Stimulated activated effector memory CD8-positive, alpha-beta T cell treated with anti-CD3 and anti-CD28 coated beads, Interleukin-12 subunit alpha, Interleukin-12 subunit beta, amount 100 ng/mL, for 72 hours (primary cell): ENCODE measurements at regions not wholly inside any gene's neighbourhood (a gene's known extent, or its start where the extent isn't known, plus 50 kb on each side); places are given as distances from the start of the nearest gene placed in this dataset.
"Not testable (repeated sequence)": the region's sequence is repeated elsewhere in the genome, so short reads cannot be mapped to it uniquely, and the experiment has no call there.

Experiments used
- ATAC-seq: fragments of 150-1000 bp; cut with Tn5 transposase; 2 replicates; pipeline ENCODE4 v1.10.0; 2021
- DNase-seq, 2 donors: peaks; one replicate each; pipeline ENCODE4 v3.0.0; 2021 to 2022; ENCODE audit warnings: low spot score in 2 of 2
- H3K27ac Mint-ChIP-seq: one replicate; pipeline ENCODE4 v1.8.0; 2022; ENCODE audit warnings: mild to moderate bottlenecking, mixed read lengths
- H3K36me3 Mint-ChIP-seq: one replicate; pipeline ENCODE4 v1.8.0; 2022; ENCODE audit warnings: mild to moderate bottlenecking, mixed read lengths
- H3K4me1 Mint-ChIP-seq: one replicate; pipeline ENCODE4 v1.8.0; 2022; ENCODE audit warnings: mixed read lengths
- H3K4me3 Mint-ChIP-seq: one replicate; pipeline ENCODE4 v1.8.0; 2022; ENCODE audit warnings: mild to moderate bottlenecking, mixed read lengths
- H3K9me3 Mint-ChIP-seq: one replicate; pipeline ENCODE4 v1.8.0; 2022; ENCODE audit warnings: mixed read lengths

DNA sequence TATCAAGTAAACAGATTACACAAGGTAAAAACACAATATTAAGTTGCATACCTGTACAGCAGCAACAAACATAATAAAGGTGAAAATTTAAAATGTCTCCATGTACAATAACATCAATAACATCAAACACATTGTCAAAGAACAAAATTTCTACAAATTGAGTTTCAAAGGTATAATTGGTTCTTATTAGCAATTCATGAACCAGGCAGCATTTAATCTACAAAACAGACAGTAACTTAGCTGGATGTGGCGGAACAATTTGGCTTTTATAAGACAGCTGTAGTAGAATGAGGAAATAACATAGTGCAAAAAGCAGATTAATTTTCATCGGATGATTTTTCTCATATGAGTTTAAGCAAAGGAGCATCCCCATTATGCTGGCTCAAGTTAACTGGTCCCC is 1176.8 kb downstream of the EFNA5 start:
- H3K4me3 Mint-ChIP-seq = no peak overlapping the region
- H3K36me3 Mint-ChIP-seq = no peaks in the 10 kb centered on the region
- ATAC-seq (no peak), DNase-seq (no peak)
- H3K9me3 Mint-ChIP-seq = peaks cover 2% of the 10 kb centered on the region
- no peak overlapping the region for H3K27ac Mint-ChIP-seq
- H3K4me1 Mint-ChIP-seq = no peaks in the 10 kb centered on the region

DNA sequence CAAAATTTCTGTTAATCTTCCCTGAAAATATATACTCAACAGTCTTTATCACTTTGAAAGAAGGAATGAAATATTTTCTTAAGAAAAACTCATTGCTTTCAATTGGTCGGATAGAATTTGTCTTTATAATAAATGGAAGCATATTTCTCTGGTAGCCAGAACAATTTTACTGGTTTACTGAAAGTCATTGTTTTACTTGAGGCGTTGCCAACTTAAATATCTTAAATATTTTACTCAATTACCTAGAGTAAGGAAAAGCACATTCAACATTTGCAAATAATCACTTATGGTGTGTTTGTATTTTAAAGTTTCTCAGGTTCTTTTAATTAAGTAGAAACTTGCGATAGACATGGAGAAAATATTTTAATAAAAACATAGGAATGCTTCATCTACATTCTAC is 1181.7 kb downstream of the EFNA5 start:
- Mint-ChIP-seq H3K9me3 (peaks cover 4% of the 10 kb centered on the region), H3K4me3 (no peak overlapping the region), H3K4me1 (no peaks in the 10 kb centered on the region), H3K27ac (no peak overlapping the region), H3K36me3 (no peaks in the 10 kb centered on the region)
- ATAC-seq (no peak), DNase-seq (no peak)

DNA sequence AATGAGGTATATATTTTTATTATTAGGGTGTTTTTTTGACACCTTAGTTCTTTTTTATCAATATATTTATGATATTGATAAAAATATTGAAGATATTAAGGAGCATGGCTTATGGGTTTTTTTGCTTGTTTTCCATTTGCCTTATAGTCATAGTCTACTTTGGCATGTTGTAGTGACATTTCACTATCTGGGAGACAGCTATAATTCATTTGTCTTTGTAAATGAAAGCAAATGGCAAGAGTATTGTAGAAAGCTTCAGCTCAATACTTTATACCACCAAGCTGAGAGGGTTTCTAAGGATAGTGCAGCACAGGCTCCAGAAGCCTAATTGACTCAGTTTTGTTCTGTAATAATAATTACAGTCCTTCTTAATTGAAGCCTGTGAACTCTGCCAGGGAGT is 1182.3 kb downstream of the EFNA5 start:
- peaks cover 4% of the 10 kb centered on the region for H3K9me3 Mint-ChIP-seq
- no peaks in the 10 kb centered on the region for H3K36me3 Mint-ChIP-seq
- H3K27ac Mint-ChIP-seq = no peak overlapping the region
- H3K4me1 Mint-ChIP-seq = no peaks in the 10 kb centered on the region
- ATAC-seq (no peak), DNase-seq (no peak)
- no peak overlapping the region for H3K4me3 Mint-ChIP-seq

DNA sequence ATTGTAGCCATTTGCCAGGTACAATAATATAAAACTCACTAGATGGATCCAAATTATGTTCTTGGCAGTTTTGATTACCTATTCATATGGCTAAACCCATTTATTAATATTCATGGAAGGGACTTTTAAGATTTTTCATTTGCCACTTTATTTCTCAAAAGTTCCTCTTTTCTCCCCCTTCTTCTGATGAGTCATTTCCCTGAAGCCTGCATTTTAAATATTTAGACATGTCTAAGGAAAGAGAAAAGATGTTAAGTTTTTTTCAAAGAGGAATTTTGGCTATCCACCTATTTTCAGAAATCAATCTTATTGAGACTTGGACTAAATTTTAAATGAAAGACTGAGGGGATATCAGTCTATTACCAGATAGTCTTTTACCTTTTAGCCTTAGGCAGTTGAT is 1189.4 kb downstream of the EFNA5 start:
- no peak overlapping the region for H3K27ac Mint-ChIP-seq
- ATAC-seq (no peak), DNase-seq (no peak)
- H3K4me1 Mint-ChIP-seq = no peaks in the 10 kb centered on the region
- H3K4me3 Mint-ChIP-seq = no peak overlapping the region
- H3K9me3 Mint-ChIP-seq = peaks cover 3% of the 10 kb centered on the region
- no peaks in the 10 kb centered on the region for H3K36me3 Mint-ChIP-seq

DNA sequence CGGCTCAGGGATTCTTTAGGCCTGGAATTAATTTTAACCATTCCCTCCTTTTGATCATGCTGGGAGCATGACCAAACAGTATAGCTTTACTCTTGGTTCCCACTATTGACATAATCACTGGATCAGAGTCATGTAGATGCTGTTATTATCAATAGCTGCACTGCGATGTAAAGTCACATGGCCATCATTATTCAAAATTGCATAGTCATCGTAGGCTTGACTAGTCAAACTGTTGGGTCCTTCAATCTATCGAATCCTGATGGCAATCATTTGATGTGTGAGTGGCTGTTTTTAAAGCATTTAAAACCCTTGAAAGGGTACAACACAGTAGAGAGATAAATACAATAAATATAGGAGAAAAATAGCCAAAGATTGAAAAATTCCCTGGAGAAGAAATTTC is 1194.1 kb downstream of the EFNA5 start:
- no peak overlapping the region for H3K27ac Mint-ChIP-seq
- H3K4me3 Mint-ChIP-seq = no peak overlapping the region
- H3K9me3 Mint-ChIP-seq = no peaks in the 10 kb centered on the region
- no peak for ATAC-seq
- no peaks in the 10 kb centered on the region for H3K36me3 Mint-ChIP-seq
- no peak for DNase-seq
- H3K4me1 Mint-ChIP-seq = no peaks in the 10 kb centered on the region

DNA sequence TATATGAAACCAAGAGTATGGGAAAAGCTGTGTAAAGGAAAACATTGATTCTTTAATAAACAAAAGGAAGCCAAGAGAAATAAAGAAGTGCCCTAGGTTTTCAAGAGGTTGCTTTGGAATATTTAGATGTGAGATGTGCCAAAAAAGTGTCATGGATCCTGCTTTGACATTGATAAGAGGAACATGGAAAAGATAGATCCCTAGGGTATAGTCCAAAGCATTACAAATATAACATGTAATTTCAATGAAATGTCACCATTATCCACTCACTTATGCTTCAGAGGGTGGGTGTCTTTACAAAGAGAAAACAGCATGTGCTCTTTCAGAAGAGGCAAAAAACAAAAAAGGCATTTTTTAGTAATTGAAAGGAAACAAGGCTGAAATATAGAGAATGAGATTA is 1196.7 kb downstream of the EFNA5 start:
- no peak overlapping the region for H3K27ac Mint-ChIP-seq
- no peak overlapping the region for H3K4me3 Mint-ChIP-seq

DNA sequence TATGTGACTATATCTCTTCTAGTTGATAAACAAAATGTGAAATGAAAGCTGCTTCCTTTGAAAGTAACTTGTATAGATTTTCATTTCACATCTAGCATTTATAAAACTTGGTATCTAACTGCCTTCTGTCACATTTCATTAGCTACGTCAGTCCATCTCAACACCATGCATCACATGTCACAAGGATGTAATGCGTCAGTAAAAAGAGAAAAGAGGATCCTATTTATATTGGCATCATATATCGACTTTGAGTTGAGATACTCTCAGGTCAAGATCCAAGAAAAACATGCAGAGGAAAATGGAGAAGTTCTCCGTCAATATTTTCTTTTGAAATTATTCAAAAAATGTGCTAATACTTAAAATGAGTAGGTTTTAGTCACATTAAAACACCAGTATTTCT is 1211.2 kb downstream of the EFNA5 start:
- Mint-ChIP-seq H3K4me3 (no peak overlapping the region), H3K36me3 (no peaks in the 10 kb centered on the region), H3K27ac (no peak overlapping the region), H3K9me3 (peaks cover 5% of the 10 kb centered on the region), H3K4me1 (no peaks in the 10 kb centered on the region)
- ATAC-seq (no peak), DNase-seq (no peak)

More for the DNA sequence above, 1196.7 kb downstream of the EFNA5 start:
- no peak for DNase-seq
- no peak for ATAC-seq
- no peaks in the 10 kb centered on the region for H3K4me1 Mint-ChIP-seq
- peaks cover 11% of the 10 kb centered on the region for H3K9me3 Mint-ChIP-seq
- H3K36me3 Mint-ChIP-seq = no peaks in the 10 kb centered on the region

DNA sequence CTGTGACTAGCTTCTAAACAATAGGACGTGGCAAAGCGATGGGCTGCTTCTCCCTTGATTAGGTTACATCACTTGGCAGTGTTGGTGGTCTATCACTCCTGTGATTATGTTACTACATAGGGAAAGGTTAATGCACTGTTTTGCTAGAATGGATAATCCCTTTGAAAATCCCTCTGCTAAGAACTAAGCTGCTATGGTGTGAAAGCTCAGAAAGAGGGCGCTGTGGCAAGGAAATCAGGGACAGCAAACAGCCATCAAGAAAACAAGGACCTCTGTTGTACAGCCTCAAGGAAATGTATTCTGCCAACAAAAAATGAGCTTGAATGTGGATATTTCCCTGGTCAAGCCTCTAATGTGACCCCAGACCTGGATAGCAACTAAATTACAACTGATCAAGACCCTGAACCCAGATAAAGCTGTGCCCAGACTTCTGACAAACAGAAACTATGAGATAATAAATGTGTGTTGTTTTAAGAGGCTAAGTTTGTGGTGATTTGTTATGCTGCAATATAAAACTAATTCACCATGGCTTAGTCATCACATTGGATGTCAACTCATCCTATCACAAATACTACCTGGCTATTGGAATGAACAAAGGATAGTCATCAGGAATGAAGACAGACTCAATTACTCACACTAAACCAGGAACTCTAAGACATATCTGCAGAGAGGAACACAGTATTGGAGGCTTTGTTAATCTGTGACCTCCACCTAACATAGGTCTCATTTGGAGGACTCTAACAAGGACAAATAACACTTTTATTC is 1215.9 kb downstream of the EFNA5 start:
- Mint-ChIP-seq H3K9me3 (no peaks in the 10 kb centered on the region), H3K36me3 (no peaks in the 10 kb centered on the region), H3K4me3 (no peak overlapping the region), H3K4me1 (no peaks in the 10 kb centered on the region), H3K27ac (no peak overlapping the region)
- DNase-seq (no peak), ATAC-seq (no peak)

DNA sequence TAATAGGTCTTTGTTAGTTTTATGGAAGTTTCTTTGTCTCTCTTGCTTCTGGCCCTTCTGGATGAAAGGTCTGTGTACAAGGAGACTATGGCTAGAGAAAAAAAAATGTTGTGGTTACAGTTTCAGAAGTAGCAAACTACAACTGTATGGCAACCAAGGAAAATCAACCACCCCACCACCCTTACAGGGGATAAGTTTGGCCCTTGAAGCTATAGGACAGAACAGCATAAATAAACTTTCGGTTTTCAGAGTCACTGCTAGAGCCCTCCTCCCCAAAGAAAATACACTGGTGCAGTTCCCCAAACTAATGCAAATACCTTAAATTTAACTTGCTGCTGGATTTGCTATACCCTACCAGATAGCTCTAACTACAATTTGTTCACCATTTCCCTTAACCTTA is 1216.7 kb downstream of the EFNA5 start:
- ATAC-seq (no peak), DNase-seq (no peak)
- Mint-ChIP-seq H3K4me1 (no peaks in the 10 kb centered on the region), H3K9me3 (no peaks in the 10 kb centered on the region), H3K27ac (no peak overlapping the region), H3K4me3 (no peak overlapping the region), H3K36me3 (no peaks in the 10 kb centered on the region)

DNA sequence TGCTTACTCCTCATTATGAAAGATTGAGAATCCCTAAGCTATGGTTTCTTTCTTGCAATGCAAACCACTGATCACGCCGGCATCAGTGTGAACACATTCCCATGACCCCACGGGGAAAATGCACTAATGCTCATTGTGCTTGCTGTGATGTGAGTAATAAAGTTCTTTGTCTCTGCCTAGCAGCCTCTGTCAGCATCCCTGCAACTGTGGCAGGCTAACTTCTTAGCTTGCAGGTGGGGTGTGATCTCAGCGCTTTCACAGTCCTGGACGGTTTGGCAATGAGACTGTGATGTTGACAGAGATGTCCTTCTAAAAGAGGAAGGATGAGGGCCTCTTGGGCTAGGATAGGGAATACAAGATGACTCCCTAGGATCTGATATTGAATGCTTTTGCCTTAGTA is 1218.7 kb downstream of the EFNA5 start:
- Mint-ChIP-seq H3K27ac (no peak overlapping the region), H3K9me3 (no peaks in the 10 kb centered on the region), H3K36me3 (no peaks in the 10 kb centered on the region), H3K4me1 (no peaks in the 10 kb centered on the region), H3K4me3 (no peak overlapping the region)
- ATAC-seq (no peak), DNase-seq (no peak)

DNA sequence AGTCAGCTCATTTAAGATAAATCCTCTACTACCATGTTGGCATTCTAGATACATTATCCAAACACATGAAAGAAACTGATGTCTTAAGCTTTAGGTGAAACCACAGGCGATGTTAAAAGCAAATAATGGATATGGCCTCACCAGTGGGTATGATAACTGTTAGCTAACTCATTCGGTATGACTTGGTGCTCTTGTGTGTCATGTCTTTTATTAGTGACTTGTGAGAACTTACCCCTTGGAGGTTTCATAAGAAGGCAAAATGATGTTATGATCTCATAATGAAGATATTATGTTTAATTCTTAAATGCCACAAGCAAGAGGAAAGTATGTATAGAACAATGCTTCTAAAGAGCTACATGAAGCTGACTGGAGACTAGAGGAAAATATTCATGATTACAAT is 1227.0 kb downstream of the EFNA5 start:
- no peak overlapping the region for H3K27ac Mint-ChIP-seq
- H3K4me3 Mint-ChIP-seq = no peak overlapping the region
- no peaks in the 10 kb centered on the region for H3K36me3 Mint-ChIP-seq
- ATAC-seq = no peak
- no peaks in the 10 kb centered on the region for H3K4me1 Mint-ChIP-seq
- DNase-seq = no peak
- no peaks in the 10 kb centered on the region for H3K9me3 Mint-ChIP-seq

DNA sequence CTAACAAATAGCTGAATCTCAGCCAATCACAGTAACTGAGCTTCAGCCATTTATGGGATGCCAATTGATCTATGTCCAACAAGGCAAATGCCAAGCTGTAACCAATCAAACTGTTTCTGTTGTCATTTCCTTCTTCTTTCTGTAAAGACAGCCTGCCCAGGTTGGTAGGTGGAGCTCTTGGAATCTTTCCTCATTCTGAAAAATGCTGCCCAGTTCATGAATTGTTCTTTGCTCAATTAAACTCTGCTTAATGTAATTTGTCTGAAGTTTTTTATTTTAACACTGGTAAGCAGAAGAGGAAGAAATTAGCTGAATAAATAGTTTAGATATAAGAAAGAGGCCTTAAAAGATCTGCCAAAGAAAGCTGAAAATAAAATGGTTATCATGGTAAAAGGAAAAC is 1235.6 kb downstream of the EFNA5 start:
- ATAC-seq = no peak
- no peak overlapping the region for H3K27ac Mint-ChIP-seq
- no peak overlapping the region for H3K4me3 Mint-ChIP-seq

DNA sequence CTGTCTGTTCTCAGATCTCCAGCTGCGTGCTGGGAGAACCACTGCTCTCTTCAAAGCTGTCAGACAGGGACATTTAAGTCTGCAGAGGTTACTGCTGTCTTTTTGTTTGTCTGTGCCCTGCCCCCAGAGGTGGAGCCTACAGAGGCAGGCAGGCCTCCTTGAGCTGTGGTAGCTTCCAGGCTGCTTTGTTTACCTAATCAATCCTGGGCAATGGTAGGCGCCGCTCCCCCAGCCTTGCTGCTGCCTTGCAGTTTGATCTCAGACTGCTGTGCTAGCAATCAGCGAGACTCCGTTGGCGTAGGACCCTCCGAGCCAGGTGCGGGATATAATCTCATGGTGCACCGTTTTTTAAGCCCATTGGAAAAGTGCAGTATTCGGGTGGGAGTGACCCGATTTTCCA is 1240.0 kb downstream of the EFNA5 start:
- H3K4me1 Mint-ChIP-seq, ATAC-seq, DNase-seq, H3K9me3 Mint-ChIP-seq, H3K4me3 Mint-ChIP-seq, H3K36me3 Mint-ChIP-seq, H3K27ac Mint-ChIP-seq: not testable (repeated sequence)

More for the DNA sequence above, 1235.6 kb downstream of the EFNA5 start:
- Mint-ChIP-seq H3K36me3 (no peaks in the 10 kb centered on the region), H3K4me1 (no peaks in the 10 kb centered on the region), H3K9me3 (peaks cover 4% of the 10 kb centered on the region)
- no peak for DNase-seq

DNA sequence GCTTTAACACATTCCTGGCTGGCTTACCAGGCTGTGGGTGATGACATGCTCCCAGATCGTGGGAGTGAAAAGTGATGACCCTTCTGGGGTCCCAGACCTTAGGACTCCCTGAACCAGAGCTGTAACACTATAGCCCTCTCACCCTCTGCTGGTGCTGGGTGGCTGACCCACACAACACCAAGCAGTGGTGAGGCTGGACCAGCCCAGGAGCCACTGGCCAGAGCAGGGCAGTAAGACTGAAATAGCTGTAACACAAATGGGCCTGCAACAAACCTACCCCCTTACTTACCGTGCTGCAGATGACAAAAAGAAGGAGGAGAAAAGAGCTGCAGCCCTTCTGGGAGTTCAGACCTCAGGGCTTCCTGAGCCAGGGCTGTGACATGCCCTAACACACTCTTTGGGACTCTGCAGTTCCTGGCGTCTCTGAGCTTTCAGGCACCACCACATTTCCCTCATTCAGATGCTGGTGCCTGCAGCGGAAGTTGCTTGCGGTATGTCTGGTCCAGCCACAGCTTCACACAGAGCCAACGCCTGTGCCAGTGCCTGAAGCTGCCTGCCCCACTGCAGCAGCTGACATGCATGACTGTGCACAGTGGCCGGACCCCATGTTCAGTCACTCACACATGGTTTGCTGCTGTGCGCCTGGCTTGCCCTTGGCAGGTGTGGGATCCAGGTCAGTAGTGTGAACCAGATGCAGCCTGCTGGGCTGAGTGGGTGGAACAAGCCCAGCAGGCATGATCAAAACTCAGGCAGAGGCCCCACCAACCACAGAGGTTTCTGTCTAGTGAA is 1247.4 kb downstream of the EFNA5 start:
- H3K4me1 Mint-ChIP-seq = no peaks in the 10 kb centered on the region
- no peaks in the 10 kb centered on the region for H3K36me3 Mint-ChIP-seq
- no peak overlapping the region for H3K27ac Mint-ChIP-seq
- no peak overlapping the region for H3K4me3 Mint-ChIP-seq
- DNase-seq (no peak), ATAC-seq (peak; percentile 40)
- H3K9me3 Mint-ChIP-seq = peaks cover 5% of the 10 kb centered on the region

DNA sequence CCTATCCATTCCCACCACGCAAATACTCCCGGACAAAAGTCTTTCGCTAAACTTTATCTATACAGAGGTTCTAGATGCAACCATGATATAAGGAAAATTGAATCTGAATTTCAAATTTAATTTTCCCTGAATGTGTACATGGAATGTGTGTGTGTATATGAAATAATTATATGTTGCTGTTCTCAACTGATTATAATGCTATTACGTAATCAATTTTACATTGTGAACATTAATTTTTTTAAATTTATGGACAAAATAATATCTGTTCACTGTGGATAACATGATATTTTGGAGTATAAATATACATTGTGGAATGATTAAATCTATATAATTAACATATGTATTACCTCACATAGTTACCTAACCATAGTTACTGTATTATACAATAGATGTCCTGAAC is 1250.6 kb downstream of the EFNA5 start:
- Mint-ChIP-seq H3K4me1 (no peaks in the 10 kb centered on the region), H3K9me3 (peaks cover 16% of the 10 kb centered on the region), H3K36me3 (no peaks in the 10 kb centered on the region), H3K4me3 (no peak overlapping the region), H3K27ac (no peak overlapping the region)
- no peak for ATAC-seq
- no peak for DNase-seq

DNA sequence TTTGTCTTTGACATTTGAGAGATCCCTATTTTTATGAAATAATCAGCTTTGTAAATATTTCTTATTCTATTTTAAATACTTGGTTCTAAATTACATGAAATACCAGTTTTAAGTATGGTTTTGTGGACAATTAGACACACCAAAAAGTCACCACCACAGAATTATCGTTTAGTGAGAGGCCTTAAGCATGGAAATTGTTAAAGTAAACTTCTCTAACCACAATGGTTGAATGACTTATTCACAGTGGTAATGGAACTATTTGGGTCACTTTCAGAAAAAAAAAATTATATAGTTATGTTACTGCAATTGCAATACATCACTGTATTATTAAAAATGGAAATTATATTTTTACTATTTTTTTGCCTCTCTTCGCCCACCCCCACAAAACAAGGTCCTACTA is 1252.5 kb downstream of the EFNA5 start:
- no peak overlapping the region for H3K27ac Mint-ChIP-seq
- no peaks in the 10 kb centered on the region for H3K4me1 Mint-ChIP-seq
- no peak overlapping the region for H3K4me3 Mint-ChIP-seq
- peaks cover 16% of the 10 kb centered on the region for H3K9me3 Mint-ChIP-seq
- ATAC-seq (no peak), DNase-seq (no peak)
- H3K36me3 Mint-ChIP-seq = no peaks in the 10 kb centered on the region
